ENCODE measurements at regions not wholly inside any gene's neighbourhood (a gene's known extent, or its start where the extent isn't known, plus 50 kb on each side); places are given as distances from the start of the nearest gene placed in this dataset.

DNA sequence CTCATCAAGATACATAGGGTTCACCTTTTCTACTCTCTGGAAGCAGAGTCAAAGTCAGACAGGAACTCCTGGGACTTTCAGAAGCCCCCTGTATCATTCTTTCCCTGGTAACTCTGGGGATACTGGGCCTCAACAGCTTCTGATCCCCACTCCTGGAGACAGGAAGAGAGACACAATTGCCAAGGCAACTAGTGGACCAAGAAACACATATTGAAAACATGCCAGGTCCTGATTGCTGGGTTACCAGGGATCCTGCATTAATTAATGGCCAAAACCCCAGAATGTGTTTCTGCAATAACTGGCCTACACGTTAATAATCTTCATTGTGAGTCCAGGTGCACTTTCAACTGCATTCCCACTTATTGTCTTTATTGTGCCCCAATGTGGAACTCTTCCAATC lies 260.8 kb upstream of the POU2AF2 start:
- TF ChIP-seq, protein P1, sequence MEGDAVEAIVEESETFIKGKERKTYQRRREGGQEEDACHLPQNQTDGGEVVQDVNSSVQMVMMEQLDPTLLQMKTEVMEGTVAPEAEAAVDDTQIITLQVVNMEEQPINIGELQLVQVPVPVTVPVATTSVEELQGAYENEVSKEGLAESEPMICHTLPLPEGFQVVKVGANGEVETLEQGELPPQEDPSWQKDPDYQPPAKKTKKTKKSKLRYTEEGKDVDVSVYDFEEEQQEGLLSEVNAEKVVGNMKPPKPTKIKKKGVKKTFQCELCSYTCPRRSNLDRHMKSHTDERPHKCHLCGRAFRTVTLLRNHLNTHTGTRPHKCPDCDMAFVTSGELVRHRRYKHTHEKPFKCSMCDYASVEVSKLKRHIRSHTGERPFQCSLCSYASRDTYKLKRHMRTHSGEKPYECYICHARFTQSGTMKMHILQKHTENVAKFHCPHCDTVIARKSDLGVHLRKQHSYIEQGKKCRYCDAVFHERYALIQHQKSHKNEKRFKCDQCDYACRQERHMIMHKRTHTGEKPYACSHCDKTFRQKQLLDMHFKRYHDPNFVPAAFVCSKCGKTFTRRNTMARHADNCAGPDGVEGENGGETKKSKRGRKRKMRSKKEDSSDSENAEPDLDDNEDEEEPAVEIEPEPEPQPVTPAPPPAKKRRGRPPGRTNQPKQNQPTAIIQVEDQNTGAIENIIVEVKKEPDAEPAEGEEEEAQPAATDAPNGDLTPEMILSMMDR (IDR thresholded peaks at IDR 0.05 in 2 of 3, conservative IDR thresholded peaks at IDR 0.05 in 1 of 3; ENCODE audit: borderline replicate concordance in 1 of 3, insufficient read depth in 1 of 3, low read depth in 2 of 3, low read length in 2 of 3) = no peak
- TF ChIP-seq POLR2A (IDR thresholded peaks at IDR 0.05; ENCODE audit: borderline replicate concordance, extremely low read depth, insufficient read depth, insufficient read length) (no peak), EZH2phosphoT487 (IDR thresholded peaks at IDR 0.05; ENCODE audit: borderline replicate concordance) (no peak), ZFX (IDR thresholded peaks at IDR 0.05) (no peak), POLR2AphosphoS5 (IDR thresholded peaks at IDR 0.05; ENCODE audit: low read depth, low read length) (no peak), RAD21 (IDR thresholded peaks at IDR 0.05; ENCODE audit: low read depth) (no peak), ZNF274 (IDR thresholded peaks at IDR 0.05; ENCODE audit: low read depth, low read length) (no peak), EZH2 (IDR thresholded peaks at IDR 0.05) (no peak), SIN3A (IDR thresholded peaks at IDR 0.05; ENCODE audit: low read depth) (no peak)
- TF ChIP-seq, protein P2, sequence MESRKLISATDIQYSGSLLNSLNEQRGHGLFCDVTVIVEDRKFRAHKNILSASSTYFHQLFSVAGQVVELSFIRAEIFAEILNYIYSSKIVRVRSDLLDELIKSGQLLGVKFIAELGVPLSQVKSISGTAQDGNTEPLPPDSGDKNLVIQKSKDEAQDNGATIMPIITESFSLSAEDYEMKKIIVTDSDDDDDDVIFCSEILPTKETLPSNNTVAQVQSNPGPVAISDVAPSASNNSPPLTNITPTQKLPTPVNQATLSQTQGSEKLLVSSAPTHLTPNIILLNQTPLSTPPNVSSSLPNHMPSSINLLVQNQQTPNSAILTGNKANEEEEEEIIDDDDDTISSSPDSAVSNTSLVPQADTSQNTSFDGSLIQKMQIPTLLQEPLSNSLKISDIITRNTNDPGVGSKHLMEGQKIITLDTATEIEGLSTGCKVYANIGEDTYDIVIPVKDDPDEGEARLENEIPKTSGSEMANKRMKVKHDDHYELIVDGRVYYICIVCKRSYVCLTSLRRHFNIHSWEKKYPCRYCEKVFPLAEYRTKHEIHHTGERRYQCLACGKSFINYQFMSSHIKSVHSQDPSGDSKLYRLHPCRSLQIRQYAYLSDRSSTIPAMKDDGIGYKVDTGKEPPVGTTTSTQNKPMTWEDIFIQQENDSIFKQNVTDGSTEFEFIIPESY (IDR thresholded peaks at IDR 0.05; ENCODE audit: extremely low read depth, insufficient replicate concordance, low read length) = no peak
- TF ChIP-seq, protein P3, sequence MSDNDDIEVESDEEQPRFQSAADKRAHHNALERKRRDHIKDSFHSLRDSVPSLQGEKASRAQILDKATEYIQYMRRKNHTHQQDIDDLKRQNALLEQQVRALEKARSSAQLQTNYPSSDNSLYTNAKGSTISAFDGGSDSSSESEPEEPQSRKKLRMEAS (IDR thresholded peaks at IDR 0.05) = no peak
- TF ChIP-seq, protein P4, sequence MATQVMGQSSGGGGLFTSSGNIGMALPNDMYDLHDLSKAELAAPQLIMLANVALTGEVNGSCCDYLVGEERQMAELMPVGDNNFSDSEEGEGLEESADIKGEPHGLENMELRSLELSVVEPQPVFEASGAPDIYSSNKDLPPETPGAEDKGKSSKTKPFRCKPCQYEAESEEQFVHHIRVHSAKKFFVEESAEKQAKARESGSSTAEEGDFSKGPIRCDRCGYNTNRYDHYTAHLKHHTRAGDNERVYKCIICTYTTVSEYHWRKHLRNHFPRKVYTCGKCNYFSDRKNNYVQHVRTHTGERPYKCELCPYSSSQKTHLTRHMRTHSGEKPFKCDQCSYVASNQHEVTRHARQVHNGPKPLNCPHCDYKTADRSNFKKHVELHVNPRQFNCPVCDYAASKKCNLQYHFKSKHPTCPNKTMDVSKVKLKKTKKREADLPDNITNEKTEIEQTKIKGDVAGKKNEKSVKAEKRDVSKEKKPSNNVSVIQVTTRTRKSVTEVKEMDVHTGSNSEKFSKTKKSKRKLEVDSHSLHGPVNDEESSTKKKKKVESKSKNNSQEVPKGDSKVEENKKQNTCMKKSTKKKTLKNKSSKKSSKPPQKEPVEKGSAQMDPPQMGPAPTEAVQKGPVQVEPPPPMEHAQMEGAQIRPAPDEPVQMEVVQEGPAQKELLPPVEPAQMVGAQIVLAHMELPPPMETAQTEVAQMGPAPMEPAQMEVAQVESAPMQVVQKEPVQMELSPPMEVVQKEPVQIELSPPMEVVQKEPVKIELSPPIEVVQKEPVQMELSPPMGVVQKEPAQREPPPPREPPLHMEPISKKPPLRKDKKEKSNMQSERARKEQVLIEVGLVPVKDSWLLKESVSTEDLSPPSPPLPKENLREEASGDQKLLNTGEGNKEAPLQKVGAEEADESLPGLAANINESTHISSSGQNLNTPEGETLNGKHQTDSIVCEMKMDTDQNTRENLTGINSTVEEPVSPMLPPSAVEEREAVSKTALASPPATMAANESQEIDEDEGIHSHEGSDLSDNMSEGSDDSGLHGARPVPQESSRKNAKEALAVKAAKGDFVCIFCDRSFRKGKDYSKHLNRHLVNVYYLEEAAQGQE (IDR thresholded peaks at IDR 0.05; ENCODE audit: low read depth) = no peak
